Immature natural killer cell (primary cell): ENCODE measurements at regions not wholly inside any gene's neighbourhood (a gene's known extent, or its start where the extent isn't known, plus 50 kb on each side); places are given as distances from the start of the nearest gene placed in this dataset.

ENCODE experiments used
- DNase-seq, 3 donors: peaks; one replicate each; pipeline ENCODE4 v3.0.0; 2022; ENCODE audit warnings: mixed read lengths in 1 of 3
- H3K27ac Mint-ChIP-seq, 6 donors: one replicate each; pipeline ENCODE4 v1.8.0; 2020; ENCODE audit warnings: mixed read lengths in 6 of 6, mild to moderate bottlenecking in 5 of 6, inconsistent platforms in 4 of 6, moderate library complexity in 3 of 6
- H3K27me3 Mint-ChIP-seq, 3 donors: one replicate each; pipeline ENCODE4 v1.8.0; 2020 to 2021; ENCODE audit warnings: low read depth in 3 of 3, mild to moderate bottlenecking in 3 of 3, mixed read lengths in 3 of 3, moderate library complexity in 3 of 3, inconsistent platforms in 1 of 3
- H3K36me3 Mint-ChIP-seq, 3 donors: one replicate each; pipeline ENCODE4 v1.8.0; 2020; ENCODE audit warnings: mixed read lengths in 3 of 3, inconsistent platforms in 2 of 3, mild to moderate bottlenecking in 2 of 3
- H3K4me1 Mint-ChIP-seq, 2 donors: one replicate each; pipeline ENCODE4 v1.8.0; 2020; ENCODE audit warnings: inconsistent platforms in 2 of 2, mild to moderate bottlenecking in 2 of 2, mixed read lengths in 2 of 2, moderate library complexity in 1 of 2
- H3K4me3 Mint-ChIP-seq, 5 donors: one replicate each; pipeline ENCODE4 v1.8.0; 2020; ENCODE audit warnings: mild to moderate bottlenecking in 5 of 5, mixed read lengths in 5 of 5, inconsistent platforms in 3 of 5, moderate library complexity in 3 of 5
- H3K9me3 Mint-ChIP-seq, 6 donors: one replicate each; pipeline ENCODE4 v1.8.0; 2020; ENCODE audit warnings: mild to moderate bottlenecking in 6 of 6, mixed read lengths in 6 of 6, inconsistent platforms in 4 of 6, moderate library complexity in 3 of 6

GRCh38 chr9:81118416-81118815 is 570.9 kb downstream of the TLE1 start:
- peaks cover 0 to 5% of the 10 kb centered on the region in 2 donors for H3K4me1 Mint-ChIP-seq
- H3K27ac Mint-ChIP-seq = no peak overlapping the region
- DNase-seq = no peak
- no peaks in the 10 kb centered on the region for H3K36me3 Mint-ChIP-seq
- no peak overlapping the region for H3K4me3 Mint-ChIP-seq
- peaks cover 0 to 5% (median under 1%) of the 10 kb centered on the region in 6 donors for H3K9me3 Mint-ChIP-seq
- H3K27me3 Mint-ChIP-seq = peaks cover 0 to 1% (median 0%) of the 10 kb centered on the region in 3 donors

GRCh38 chr9:81116340-81117137 is 572.8 kb downstream of the TLE1 start:
- H3K9me3 Mint-ChIP-seq = peaks cover 0 to 1% (median under 1%) of the 10 kb centered on the region in 6 donors
- DNase-seq = no peak
- H3K4me3 Mint-ChIP-seq = no peak overlapping the region
- peaks cover 0 to 13% of the 10 kb centered on the region in 2 donors for H3K4me1 Mint-ChIP-seq
- peaks cover 0 to 1% (median 0%) of the 10 kb centered on the region in 3 donors for H3K27me3 Mint-ChIP-seq
- H3K36me3 Mint-ChIP-seq = no peaks in the 10 kb centered on the region
- no peak overlapping the region for H3K27ac Mint-ChIP-seq

GRCh38 chr9:81113453-81114124 is 575.8 kb downstream of the TLE1 start:
- H3K4me1 Mint-ChIP-seq = peaks cover 0 to 13% of the 10 kb centered on the region in 2 donors
- no peaks in the 10 kb centered on the region for H3K9me3 Mint-ChIP-seq
- peak overlapping the region in 4 of 5 donors; percentile 34 to 67 (median 46) for H3K4me3 Mint-ChIP-seq
- H3K27me3 Mint-ChIP-seq = peaks cover 0 to 1% (median 0%) of the 10 kb centered on the region in 3 donors
- peak overlapping the region in 2 of 6 donors; percentile 24 to 28 for H3K27ac Mint-ChIP-seq
- DNase-seq = peak in 1 of 3 donors; percentile 1
- no peaks in the 10 kb centered on the region for H3K36me3 Mint-ChIP-seq

- Mint-ChIP-seq H3K27me3 (peaks cover 0 to 1% (median 0%) of the 10 kb centered on the region in 3 donors), H3K36me3 (no peaks in the 10 kb centered on the region), H3K27ac (peak overlapping the region in 1 of 6 donors; percentile 24), H3K4me3 (peak overlapping the region in 1 of 5 donors; percentile 67), H3K9me3 (no peaks in the 10 kb centered on the region), H3K4me1 (peaks cover 0 to 13% of the 10 kb centered on the region in 2 donors)
- no peak for DNase-seq
Observed at GRCh38 chr9:81112627-81113452, 576.5 kb downstream of the TLE1 start.

GRCh38 chr9:81108821-81109220 is 580.5 kb downstream of the TLE1 start:
- H3K4me3 Mint-ChIP-seq = no peak overlapping the region
- H3K9me3 Mint-ChIP-seq = no peaks in the 10 kb centered on the region
- H3K27me3 Mint-ChIP-seq = peaks cover 0 to 4% (median 0%) of the 10 kb centered on the region in 3 donors

GRCh38 chr9:81108391-81108790 is 581.0 kb downstream of the TLE1 start:
- no peak for DNase-seq
- H3K27me3 Mint-ChIP-seq = peaks cover 0 to 4% (median 0%) of the 10 kb centered on the region in 3 donors
- no peak overlapping the region for H3K4me3 Mint-ChIP-seq
- peaks cover 0 to 7% of the 10 kb centered on the region in 2 donors for H3K4me1 Mint-ChIP-seq
- H3K36me3 Mint-ChIP-seq = no peaks in the 10 kb centered on the region
- no peak overlapping the region for H3K27ac Mint-ChIP-seq
- H3K9me3 Mint-ChIP-seq = no peaks in the 10 kb centered on the region

More at GRCh38 chr9:81108821-81109220, 580.5 kb downstream of the TLE1 start:
- Mint-ChIP-seq H3K36me3 (no peaks in the 10 kb centered on the region), H3K27ac (no peak overlapping the region), H3K4me1 (peaks cover 0 to 12% of the 10 kb centered on the region in 2 donors)
- no peak for DNase-seq

GRCh38 chr9:81103597-81104471 is 585.5 kb downstream of the TLE1 start:
- Mint-ChIP-seq H3K4me1 (no peaks in the 10 kb centered on the region), H3K27ac (no peak overlapping the region), H3K27me3 (peaks cover 0 to 4% (median 0%) of the 10 kb centered on the region in 3 donors), H3K36me3 (no peaks in the 10 kb centered on the region), H3K4me3 (no peak overlapping the region), H3K9me3 (peaks cover 0 to 8% (median 1%) of the 10 kb centered on the region in 6 donors)
- no peak for DNase-seq

- no peaks in the 10 kb centered on the region for H3K36me3 Mint-ChIP-seq
- DNase-seq = no peak
- peaks cover 2 to 26% (median 5%) of the 10 kb centered on the region in 6 donors for H3K9me3 Mint-ChIP-seq
- no peaks in the 10 kb centered on the region for H3K4me1 Mint-ChIP-seq
- H3K27me3 Mint-ChIP-seq = peaks cover 0 to 3% (median 0%) of the 10 kb centered on the region in 3 donors
- H3K27ac Mint-ChIP-seq = no peak overlapping the region
- no peak overlapping the region for H3K4me3 Mint-ChIP-seq
Observed at GRCh38 chr9:81097131-81097847, 592.1 kb downstream of the TLE1 start.

- peaks cover 2 to 30% (median 5%) of the 10 kb centered on the region in 6 donors for H3K9me3 Mint-ChIP-seq
- no peak overlapping the region for H3K4me3 Mint-ChIP-seq
- DNase-seq = no peak
- no peaks in the 10 kb centered on the region for H3K36me3 Mint-ChIP-seq
- H3K4me1 Mint-ChIP-seq = no peaks in the 10 kb centered on the region
- peaks cover 0 to 3% (median 0%) of the 10 kb centered on the region in 3 donors for H3K27me3 Mint-ChIP-seq
- H3K27ac Mint-ChIP-seq = no peak overlapping the region
Observed at GRCh38 chr9:81096625-81097024, 592.7 kb downstream of the TLE1 start.

- DNase-seq = no peak
- no peak overlapping the region for H3K27ac Mint-ChIP-seq
- no peak overlapping the region for H3K4me3 Mint-ChIP-seq
- H3K4me1 Mint-ChIP-seq = no peaks in the 10 kb centered on the region
- H3K36me3 Mint-ChIP-seq = peaks cover 0 to 3% (median 0%) of the 10 kb centered on the region in 3 donors
- H3K27me3 Mint-ChIP-seq = peaks cover 0 to 2% (median 0%) of the 10 kb centered on the region in 3 donors
- peaks cover 0 to 28% (median 4%) of the 10 kb centered on the region in 6 donors for H3K9me3 Mint-ChIP-seq
Observed at GRCh38 chr9:81092057-81092456, 597.3 kb downstream of the TLE1 start.

GRCh38 chr9:81088341-81088740 is 601.0 kb downstream of the TLE1 start:
- Mint-ChIP-seq H3K4me1 (no peaks in the 10 kb centered on the region), H3K9me3 (peaks cover 0 to 20% (median 3%) of the 10 kb centered on the region in 6 donors), H3K4me3 (no peak overlapping the region), H3K36me3 (peaks cover 0 to 3% (median 0%) of the 10 kb centered on the region in 3 donors), H3K27me3 (no peaks in the 10 kb centered on the region), H3K27ac (no peak overlapping the region)
- DNase-seq = no peak

GRCh38 chr9:81086416-81086815 is 602.9 kb downstream of the TLE1 start:
- Mint-ChIP-seq H3K27ac (no peak overlapping the region), H3K9me3 (peaks cover 0 to 9% (median under 1%) of the 10 kb centered on the region in 6 donors)
- no peak for DNase-seq

More at GRCh38 chr9:81086416-81086815, 602.9 kb downstream of the TLE1 start:
- Mint-ChIP-seq H3K4me3 (no peak overlapping the region), H3K4me1 (no peaks in the 10 kb centered on the region), H3K36me3 (peaks cover 0 to 3% (median 0%) of the 10 kb centered on the region in 3 donors), H3K27me3 (no peaks in the 10 kb centered on the region)
